GM23248 (cell line): ENCODE measurements at regions not wholly inside any gene's neighbourhood (a gene's known extent, or its start where the extent isn't known, plus 50 kb on each side); places are given as distances from the start of the nearest gene placed in this dataset.
"Not testable (repeated sequence)": the region's sequence is repeated elsewhere in the genome, so short reads cannot be mapped to it uniquely, and the experiment has no call there.

ENCODE experiments used
- DNase-seq: peaks from one replicate; pipeline ENCODE4 v3.0.0-alpha.2; 2015
- H2AFZ ChIP-seq: fragments of 200-600 bp; sonication (generic); 2 replicates; pipeline ENCODE4 v1.6.1; 2016; ENCODE audit warnings: antibody characterized with exemption
- H3F3A ChIP-seq: fragments of 200-600 bp; sonication (generic); 2 replicates; pipeline ENCODE4 v1.6.1; 2016; ENCODE audit warnings: mild to moderate bottlenecking, antibody characterized with exemption, mixed run types; ENCODE audit not compliant: insufficient read depth
- H3K27ac ChIP-seq: fragments of 200-600 bp; sonication (generic); 2 replicates; pipeline ENCODE4 v1.5.1; 2016; ENCODE audit warnings: mild to moderate bottlenecking
- H3K27me3 ChIP-seq: fragments of 200-600 bp; sonication (generic); replicated peaks from 2 replicates; pipeline ENCODE4 v1.6.1; 2016; ENCODE audit warnings: mild to moderate bottlenecking; ENCODE audit not compliant: insufficient read depth
- H3K36me3 ChIP-seq: fragments of 200-600 bp; sonication (generic); 2 replicates; pipeline ENCODE4 v1.6.1; 2016; ENCODE audit warnings: low read depth, mild to moderate bottlenecking
- H3K4me1 ChIP-seq: fragments of 200-600 bp; sonication (generic); 2 replicates; pipeline ENCODE4 v1.6.1; 2016; ENCODE audit warnings: mild to moderate bottlenecking; ENCODE audit not compliant: insufficient read depth
- H3K4me2 ChIP-seq: fragments of 200-600 bp; sonication (generic); one replicate; pipeline ENCODE4 v1.6.1; 2016; ENCODE audit warnings: mild to moderate bottlenecking; ENCODE audit not compliant: unreplicated experiment
- H3K4me3 ChIP-seq: fragments of 200-600 bp; sonication (generic); 2 replicates; pipeline ENCODE4 v1.5.1; 2016; ENCODE audit warnings: mild to moderate bottlenecking
- H3K79me2 ChIP-seq: fragments of 200-600 bp; sonication (generic); 2 replicates; pipeline ENCODE4 v1.6.1; 2016; ENCODE audit warnings: mild to moderate bottlenecking; ENCODE audit not compliant: insufficient read depth
- H3K9ac ChIP-seq: fragments of 200-600 bp; sonication (generic); 2 replicates; pipeline ENCODE4 v1.6.1; 2016; ENCODE audit warnings: mild to moderate bottlenecking
- H3K9me2 ChIP-seq: fragments of 200-600 bp; sonication (generic); 2 replicates; pipeline ENCODE4 v1.6.1; 2016; ENCODE audit warnings: mixed run types, mild to moderate bottlenecking, moderate library complexity; ENCODE audit not compliant: insufficient read depth
- H3K9me3 ChIP-seq: fragments of 200-600 bp; sonication (generic); one replicate; pipeline ENCODE4 v1.6.1; 2017; ENCODE audit warnings: low read depth
- H4K20me1 ChIP-seq: fragments of 200-600 bp; sonication (generic); 2 replicates; pipeline ENCODE4 v1.6.0; 2016; ENCODE audit not compliant: insufficient read depth
- EZH2 ChIP-seq: fragments of 200-600 bp; sonication (generic); IDR thresholded peaks from 2 replicates; pipeline ENCODE4 v1.6.1; 2018; ENCODE audit warnings: antibody characterized with exemption, mild to moderate bottlenecking; ENCODE audit not compliant: insufficient read depth, poor library complexity, severe bottlenecking
- EZH2phosphoT487 ChIP-seq: fragments of 200-600 bp; sonication (generic); IDR thresholded peaks from 2 replicates; pipeline ENCODE4 v1.6.1; 2018; ENCODE audit warnings: antibody characterized with exemption, moderate library complexity, mild to moderate bottlenecking, low read depth; ENCODE audit not compliant: insufficient read depth
- WGBS, 2 experiments: methylation state at CpG; one replicate each; pipeline ENCODE4 v1.1.6; 2015 to 2017; ENCODE audit warnings: low lambda C conversion rate in 2 of 2, low coverage in 1 of 2; ENCODE audit errors: missing lambda C conversion rate in 2 of 2; 5-methylcytosine and 5-hydroxymethylcytosine counted together
- in situ Hi-C: fragments of 300-500 bp; cut with MboI; formaldehyde crosslinking; loops from 2 replicates; pipeline ENCODE4 v1.15.0; 2020

- H3K4me1 ChIP-seq, H3K9ac ChIP-seq, H2AFZ ChIP-seq, H3K27ac ChIP-seq, H3K36me3 ChIP-seq, in situ Hi-C loops, H3K27me3 ChIP-seq, H3K4me2 ChIP-seq, H4K20me1 ChIP-seq, H3K79me2 ChIP-seq, H3K9me2 ChIP-seq, H3K9me3 ChIP-seq, H3K4me3 ChIP-seq, H3F3A ChIP-seq, DNase-seq: not testable (repeated sequence)
- 29 to 32% methylated on average over 6 to 12 of the region's 12 CpGs for WGBS, 2 experiments
Observed at GRCh38 chr1:2851918-2852317, 50.4 kb upstream of the TTC34 start.

- Histone ChIP-seq H3K4me1 (no peaks in the 10 kb centered on the region), H3K9me2 (no peaks in the 10 kb centered on the region), H3K36me3 (no peaks in the 10 kb centered on the region), H3K79me2 (no peaks in the 10 kb centered on the region), H2AFZ (no peak overlapping the region), H3K27me3 (no peaks in the 10 kb centered on the region), H3K27ac (no peak overlapping the region), H3K4me3 (no peak overlapping the region), H3K9ac (no peak overlapping the region), H3K4me2 (no peak overlapping the region), H4K20me1 (no peaks in the 10 kb centered on the region), H3F3A (no peaks in the 10 kb centered on the region), H3K9me3 (no peaks in the 10 kb centered on the region)
- WGBS, 2 experiments: 28 to 32% methylated on average over 9 of the region's 9 CpGs
- DNase-seq: no peak
- TF ChIP-seq EZH2phosphoT487 (no peak), EZH2 (no peak)
- in situ Hi-C loops: no loop called here
Observed at GRCh38 chr1:2853711-2854110, 52.2 kb upstream of the TTC34 start.

GRCh38 chr1:2854151-2854550 lies 52.7 kb upstream of the TTC34 start:
- no peak for TF ChIP-seq EZH2phosphoT487
- TF ChIP-seq EZH2: no peak
- H3K27me3 ChIP-seq: no peaks in the 10 kb centered on the region
- H3K9ac ChIP-seq: no peak overlapping the region
- 60 to 67% methylated on average over 13 of the region's 13 CpGs for WGBS, 2 experiments
- no peaks in the 10 kb centered on the region for H3K36me3 ChIP-seq
- DNase-seq: no peak
- no peaks in the 10 kb centered on the region for H3K9me3 ChIP-seq
- H3K27ac ChIP-seq: no peak overlapping the region
- H3K4me1 ChIP-seq: no peaks in the 10 kb centered on the region
- H3K4me3 ChIP-seq: no peak overlapping the region
- in situ Hi-C loops: no loop called here
- H3F3A ChIP-seq: no peaks in the 10 kb centered on the region
- H3K4me2 ChIP-seq: no peak overlapping the region
- no peaks in the 10 kb centered on the region for H3K9me2 ChIP-seq
- H4K20me1 ChIP-seq: no peaks in the 10 kb centered on the region
- H3K79me2 ChIP-seq: no peaks in the 10 kb centered on the region
- no peak overlapping the region for H2AFZ ChIP-seq

- TF ChIP-seq EZH2: no peak
- DNase-seq: no peak
- no peaks in the 10 kb centered on the region for H3K4me1 ChIP-seq
- H3F3A ChIP-seq: no peaks in the 10 kb centered on the region
- no peak overlapping the region for H3K9ac ChIP-seq
- no peak overlapping the region for H2AFZ ChIP-seq
- no peaks in the 10 kb centered on the region for H4K20me1 ChIP-seq
- no peaks in the 10 kb centered on the region for H3K27me3 ChIP-seq
- no peak overlapping the region for H3K27ac ChIP-seq
- H3K9me2 ChIP-seq: no peaks in the 10 kb centered on the region
- WGBS, 2 experiments: 36 to 47% methylated on average over 11 of the region's 11 CpGs
- in situ Hi-C loops: no loop called here
- H3K4me2 ChIP-seq: no peak overlapping the region
- H3K4me3 ChIP-seq: no peak overlapping the region
- no peaks in the 10 kb centered on the region for H3K9me3 ChIP-seq
- H3K36me3 ChIP-seq: no peaks in the 10 kb centered on the region
- no peaks in the 10 kb centered on the region for H3K79me2 ChIP-seq
Observed at GRCh38 chr1:2854611-2855010, 53.1 kb upstream of the TTC34 start.

GRCh38 chr1:2855206-2856065 lies 53.9 kb upstream of the TTC34 start:
- WGBS, 2 experiments: 9 to 14% methylated on average over 52 to 55 of the region's 57 CpGs
- Histone ChIP-seq H3F3A (no peaks in the 10 kb centered on the region), H3K79me2 (no peaks in the 10 kb centered on the region), H3K4me2 (no peak overlapping the region), H3K4me3 (no peak overlapping the region), H3K4me1 (no peaks in the 10 kb centered on the region), H2AFZ (no peak overlapping the region), H3K9me2 (no peaks in the 10 kb centered on the region), H3K36me3 (no peaks in the 10 kb centered on the region), H3K9me3 (no peaks in the 10 kb centered on the region), H4K20me1 (no peaks in the 10 kb centered on the region), H3K27me3 (no peaks in the 10 kb centered on the region), H3K9ac (no peak overlapping the region), H3K27ac (no peak overlapping the region)
- DNase-seq: no peak
- no peak for TF ChIP-seq EZH2phosphoT487
- no peak for TF ChIP-seq EZH2
- in situ Hi-C loops: no loop called here
